Stomach (tissue), 4 donors: ENCODE measurements at regions not wholly inside any gene's neighbourhood (a gene's known extent, or its start where the extent isn't known, plus 50 kb on each side); places are given as distances from the start of the nearest gene placed in this dataset.

Experiments used
- EP300 ChIP-seq: sonication (generic); formaldehyde crosslinking; IDR thresholded peaks from one replicate; pipeline ENCODE4 v1.6.1; 2017; ENCODE audit warnings: antibody characterized with exemption
- POLR2A ChIP-seq, 4 donors: fragments of 450-650 bp; IDR thresholded peaks; one replicate each; pipeline ENCODE4 v1.6.1; 2016; ENCODE audit warnings: antibody characterized with exemption in 4 of 4, control low read depth in 2 of 4, mild to moderate bottlenecking in 1 of 4, moderate library complexity in 1 of 4
- POLR2AphosphoS5 ChIP-seq, 3 donors: sonication (generic); formaldehyde crosslinking; IDR thresholded peaks; one replicate each; pipeline ENCODE4 v1.6.1; 2016; ENCODE audit warnings: antibody characterized with exemption in 3 of 3
- TF ChIP-seq, protein P1 (sequence below), 7 experiments: fragments of 450-650 bp in 4 of 7; fragments of 200-600 bp in 3 of 7; sonication (generic) in 3 of 7; IDR thresholded peaks; one replicate each; pipeline ENCODE4 v1.5.1; 2016 to 2019; ENCODE audit warnings: antibody characterized with exemption in 7 of 7, control low read depth in 2 of 7, mild to moderate bottlenecking in 1 of 7

DNA sequence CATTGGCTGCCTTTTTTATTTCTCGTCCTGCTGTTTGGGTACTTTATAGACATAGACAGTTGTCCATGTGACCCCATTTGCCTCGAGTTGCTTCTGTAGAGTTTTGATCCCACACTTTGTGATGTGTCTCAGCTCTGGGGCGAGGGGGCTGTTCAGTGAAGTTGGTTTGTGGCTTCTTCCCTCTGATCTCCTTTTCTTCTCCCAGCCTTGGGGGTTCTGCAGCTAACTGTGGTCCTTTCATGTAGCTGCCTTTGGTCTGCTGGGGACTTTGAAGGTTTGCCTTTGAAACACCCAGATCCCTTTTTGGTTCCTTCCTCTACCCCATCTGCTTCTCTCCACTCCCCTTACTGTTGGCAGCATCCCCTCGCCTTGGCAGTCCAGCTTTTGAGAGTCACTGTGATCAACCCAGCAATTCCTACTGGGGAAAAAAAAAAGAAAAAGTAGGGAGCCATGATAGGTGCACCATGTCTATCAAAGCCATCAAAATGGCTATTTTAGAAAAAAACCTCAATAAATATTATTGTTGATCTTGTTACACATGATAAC is 728.8 kb upstream of the RBFOX1 start:
- TF ChIP-seq POLR2A (IDR thresholded peaks at IDR 0.05): no peak
- TF ChIP-seq, protein P1, sequence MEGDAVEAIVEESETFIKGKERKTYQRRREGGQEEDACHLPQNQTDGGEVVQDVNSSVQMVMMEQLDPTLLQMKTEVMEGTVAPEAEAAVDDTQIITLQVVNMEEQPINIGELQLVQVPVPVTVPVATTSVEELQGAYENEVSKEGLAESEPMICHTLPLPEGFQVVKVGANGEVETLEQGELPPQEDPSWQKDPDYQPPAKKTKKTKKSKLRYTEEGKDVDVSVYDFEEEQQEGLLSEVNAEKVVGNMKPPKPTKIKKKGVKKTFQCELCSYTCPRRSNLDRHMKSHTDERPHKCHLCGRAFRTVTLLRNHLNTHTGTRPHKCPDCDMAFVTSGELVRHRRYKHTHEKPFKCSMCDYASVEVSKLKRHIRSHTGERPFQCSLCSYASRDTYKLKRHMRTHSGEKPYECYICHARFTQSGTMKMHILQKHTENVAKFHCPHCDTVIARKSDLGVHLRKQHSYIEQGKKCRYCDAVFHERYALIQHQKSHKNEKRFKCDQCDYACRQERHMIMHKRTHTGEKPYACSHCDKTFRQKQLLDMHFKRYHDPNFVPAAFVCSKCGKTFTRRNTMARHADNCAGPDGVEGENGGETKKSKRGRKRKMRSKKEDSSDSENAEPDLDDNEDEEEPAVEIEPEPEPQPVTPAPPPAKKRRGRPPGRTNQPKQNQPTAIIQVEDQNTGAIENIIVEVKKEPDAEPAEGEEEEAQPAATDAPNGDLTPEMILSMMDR (IDR thresholded peaks at IDR 0.05): no peak
- TF ChIP-seq POLR2AphosphoS5 (IDR thresholded peaks at IDR 0.05): no peak
- no peak for TF ChIP-seq EP300
